T-helper 2 cell treated with Interferon-gamma antibody and Interleukin-4, amounts not matched to agents 5 μg/mL and 100 μg/mL, for 36 hours (primary cell): ENCODE measurements at regions not wholly inside any gene's neighbourhood (a gene's known extent, or its start where the extent isn't known, plus 50 kb on each side); places are given as distances from the start of the nearest gene placed in this dataset.

ENCODE experiments used
- DNase-seq: peaks from one replicate; pipeline ENCODE4 v3.0.0; 2021; ENCODE audit warnings: low spot score
- H3K27ac Mint-ChIP-seq: one replicate; pipeline ENCODE4 v1.8.0; 2021; ENCODE audit warnings: mild to moderate bottlenecking, mixed read lengths
- H3K27me3 Mint-ChIP-seq: one replicate; pipeline ENCODE4 v1.8.0; 2021; ENCODE audit warnings: low read depth, mixed read lengths
- H3K36me3 Mint-ChIP-seq: one replicate; pipeline ENCODE4 v1.8.0; 2021; ENCODE audit warnings: low read depth, mixed read lengths
- H3K4me1 Mint-ChIP-seq: one replicate; pipeline ENCODE4 v1.8.0; 2021; ENCODE audit warnings: low read depth, mixed read lengths
- H3K4me3 Mint-ChIP-seq: one replicate; pipeline ENCODE4 v1.8.0; 2022; ENCODE audit warnings: mild to moderate bottlenecking, moderate library complexity, mixed read lengths
- H3K9me3 Mint-ChIP-seq: one replicate; pipeline ENCODE4 v1.8.0; 2021; ENCODE audit warnings: mixed read lengths

GRCh38 chr6:27065183-27065582 is 182.3 kb upstream of the PRSS16 start:
- H3K4me1 Mint-ChIP-seq, result no peaks in the 10 kb centered on the region
- H3K4me3 Mint-ChIP-seq, result no peak overlapping the region
- peaks cover 10% of the 10 kb centered on the region for H3K27me3 Mint-ChIP-seq
- H3K36me3 Mint-ChIP-seq, result no peaks in the 10 kb centered on the region
- DNase-seq, result no peak
- H3K27ac Mint-ChIP-seq, result no peak overlapping the region
- H3K9me3 Mint-ChIP-seq, result no peaks in the 10 kb centered on the region

GRCh38 chr6:27066381-27066780 is 181.1 kb upstream of the PRSS16 start:
- H3K27me3 Mint-ChIP-seq, result peaks cover 12% of the 10 kb centered on the region
- H3K36me3 Mint-ChIP-seq, result no peaks in the 10 kb centered on the region
- H3K9me3 Mint-ChIP-seq, result no peaks in the 10 kb centered on the region
- DNase-seq, result no peak
- no peak overlapping the region for H3K27ac Mint-ChIP-seq
- H3K4me1 Mint-ChIP-seq, result no peaks in the 10 kb centered on the region
- H3K4me3 Mint-ChIP-seq, result no peak overlapping the region

GRCh38 chr6:27066802-27067201 is 180.7 kb upstream of the PRSS16 start:
- DNase-seq, result no peak
- no peak overlapping the region for H3K27ac Mint-ChIP-seq
- no peak overlapping the region for H3K4me3 Mint-ChIP-seq
- H3K4me1 Mint-ChIP-seq, result no peaks in the 10 kb centered on the region
- H3K9me3 Mint-ChIP-seq, result no peaks in the 10 kb centered on the region
- H3K36me3 Mint-ChIP-seq, result no peaks in the 10 kb centered on the region
- H3K27me3 Mint-ChIP-seq, result peaks cover 12% of the 10 kb centered on the region

- Mint-ChIP-seq H3K27ac (no peak overlapping the region), H3K36me3 (no peaks in the 10 kb centered on the region), H3K4me3 (no peak overlapping the region), H3K27me3 (peaks cover 14% of the 10 kb centered on the region), H3K4me1 (peaks cover 2% of the 10 kb centered on the region), H3K9me3 (no peaks in the 10 kb centered on the region)
- no peak for DNase-seq
Measured at GRCh38 chr6:27073441-27073840, 174.1 kb upstream of the PRSS16 start.

GRCh38 chr6:27076116-27076515 is 171.4 kb upstream of the PRSS16 start:
- H3K27ac Mint-ChIP-seq, result no peak overlapping the region
- no peaks in the 10 kb centered on the region for H3K36me3 Mint-ChIP-seq
- H3K27me3 Mint-ChIP-seq, result peaks cover 22% of the 10 kb centered on the region
- no peak overlapping the region for H3K4me3 Mint-ChIP-seq
- DNase-seq, result no peak
- H3K4me1 Mint-ChIP-seq, result peaks cover 7% of the 10 kb centered on the region
- H3K9me3 Mint-ChIP-seq, result no peaks in the 10 kb centered on the region

GRCh38 chr6:27078734-27079357 is 168.7 kb upstream of the PRSS16 start:
- no peak for DNase-seq
- Mint-ChIP-seq H3K9me3 (no peaks in the 10 kb centered on the region), H3K4me1 (peaks cover 7% of the 10 kb centered on the region), H3K4me3 (peak overlapping the region; percentile 77), H3K36me3 (no peaks in the 10 kb centered on the region), H3K27ac (no peak overlapping the region), H3K27me3 (peaks cover 45% of the 10 kb centered on the region)

GRCh38 chr6:27081188-27081587 is 166.3 kb upstream of the PRSS16 start:
- H3K4me1 Mint-ChIP-seq, result peaks cover 7% of the 10 kb centered on the region
- peaks cover 56% of the 10 kb centered on the region for H3K27me3 Mint-ChIP-seq
- no peak overlapping the region for H3K27ac Mint-ChIP-seq
- no peak for DNase-seq
- H3K36me3 Mint-ChIP-seq, result no peaks in the 10 kb centered on the region
- no peak overlapping the region for H3K4me3 Mint-ChIP-seq
- H3K9me3 Mint-ChIP-seq, result no peaks in the 10 kb centered on the region

GRCh38 chr6:27081931-27082330 is 165.6 kb upstream of the PRSS16 start:
- Mint-ChIP-seq H3K9me3 (no peaks in the 10 kb centered on the region), H3K4me1 (peaks cover 7% of the 10 kb centered on the region), H3K36me3 (no peaks in the 10 kb centered on the region), H3K4me3 (no peak overlapping the region), H3K27ac (no peak overlapping the region), H3K27me3 (peaks cover 55% of the 10 kb centered on the region)
- no peak for DNase-seq

GRCh38 chr6:27088068-27088467 is 159.4 kb upstream of the PRSS16 start:
- H3K27me3 Mint-ChIP-seq, result peaks cover 62% of the 10 kb centered on the region
- H3K27ac Mint-ChIP-seq, result no peak overlapping the region
- no peaks in the 10 kb centered on the region for H3K36me3 Mint-ChIP-seq
- H3K4me1 Mint-ChIP-seq, result peaks cover 12% of the 10 kb centered on the region
- no peaks in the 10 kb centered on the region for H3K9me3 Mint-ChIP-seq
- no peak for DNase-seq
- no peak overlapping the region for H3K4me3 Mint-ChIP-seq

- Mint-ChIP-seq H3K4me1 (peaks cover 17% of the 10 kb centered on the region), H3K27me3 (peaks cover 69% of the 10 kb centered on the region), H3K9me3 (peaks cover 5% of the 10 kb centered on the region), H3K36me3 (peaks cover 1% of the 10 kb centered on the region), H3K27ac (peak overlapping the region; percentile 23), H3K4me3 (peak overlapping the region; percentile 82)
- DNase-seq, result peak; percentile 37
Measured at GRCh38 chr6:27091661-27092315, 155.7 kb upstream of the PRSS16 start.

- H3K4me3 Mint-ChIP-seq, result peak overlapping the region; percentile 82
- peaks cover 21% of the 10 kb centered on the region for H3K4me1 Mint-ChIP-seq
- peaks cover 70% of the 10 kb centered on the region for H3K27me3 Mint-ChIP-seq
- H3K9me3 Mint-ChIP-seq, result peaks cover 10% of the 10 kb centered on the region
- no peak overlapping the region for H3K27ac Mint-ChIP-seq
- no peak for DNase-seq
- H3K36me3 Mint-ChIP-seq, result peaks cover 5% of the 10 kb centered on the region
Measured at GRCh38 chr6:27092316-27092692, 155.2 kb upstream of the PRSS16 start.

- H3K4me1 Mint-ChIP-seq, result peaks cover 21% of the 10 kb centered on the region
- no peak overlapping the region for H3K27ac Mint-ChIP-seq
- no peak for DNase-seq
- peaks cover 60% of the 10 kb centered on the region for H3K27me3 Mint-ChIP-seq
- peaks cover 7% of the 10 kb centered on the region for H3K36me3 Mint-ChIP-seq
- H3K9me3 Mint-ChIP-seq, result peaks cover 18% of the 10 kb centered on the region
- no peak overlapping the region for H3K4me3 Mint-ChIP-seq
Measured at GRCh38 chr6:27095914-27096313, 151.6 kb upstream of the PRSS16 start.

GRCh38 chr6:27096834-27097511 is 150.5 kb upstream of the PRSS16 start:
- Mint-ChIP-seq H3K27me3 (peaks cover 54% of the 10 kb centered on the region), H3K4me3 (peak overlapping the region; percentile 78), H3K27ac (no peak overlapping the region), H3K36me3 (peaks cover 7% of the 10 kb centered on the region), H3K9me3 (peaks cover 18% of the 10 kb centered on the region), H3K4me1 (peaks cover 17% of the 10 kb centered on the region)
- no peak for DNase-seq

GRCh38 chr6:27098956-27099355 is 148.5 kb upstream of the PRSS16 start:
- H3K36me3 Mint-ChIP-seq, result peaks cover 7% of the 10 kb centered on the region
- no peak overlapping the region for H3K27ac Mint-ChIP-seq
- no peak for DNase-seq
- peaks cover 18% of the 10 kb centered on the region for H3K9me3 Mint-ChIP-seq
- H3K4me3 Mint-ChIP-seq, result no peak overlapping the region
- H3K4me1 Mint-ChIP-seq, result peaks cover 9% of the 10 kb centered on the region
- H3K27me3 Mint-ChIP-seq, result peaks cover 44% of the 10 kb centered on the region
